ENCODE measurements at regions not wholly inside any gene's neighbourhood (a gene's known extent, or its start where the extent isn't known, plus 50 kb on each side); places are given as distances from the start of the nearest gene placed in this dataset.
"Not testable (repeated sequence)": the region's sequence is repeated elsewhere in the genome, so short reads cannot be mapped to it uniquely, and the experiment has no call there.

DNA sequence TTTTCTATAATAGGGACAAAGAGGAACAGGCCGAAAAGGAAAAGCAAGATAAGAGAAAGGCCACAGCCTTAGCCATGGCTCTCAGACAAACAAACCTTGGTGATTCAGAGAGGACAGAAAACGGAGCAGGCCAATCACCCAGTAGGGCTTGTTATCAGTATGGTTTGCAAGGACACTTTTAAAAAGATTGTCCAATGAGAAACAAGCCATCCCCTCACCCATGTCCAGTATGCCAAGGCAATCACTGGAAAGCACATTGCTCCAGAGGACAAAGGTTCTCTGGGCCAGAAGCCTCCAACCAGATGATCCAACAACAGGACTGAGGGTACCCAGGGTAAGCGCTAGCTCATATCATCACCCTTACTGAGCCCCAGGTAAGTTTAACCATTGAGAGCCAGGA is 243.8 kb upstream of the BTG1 start:
- no peak for FAIRE-seq

DNA sequence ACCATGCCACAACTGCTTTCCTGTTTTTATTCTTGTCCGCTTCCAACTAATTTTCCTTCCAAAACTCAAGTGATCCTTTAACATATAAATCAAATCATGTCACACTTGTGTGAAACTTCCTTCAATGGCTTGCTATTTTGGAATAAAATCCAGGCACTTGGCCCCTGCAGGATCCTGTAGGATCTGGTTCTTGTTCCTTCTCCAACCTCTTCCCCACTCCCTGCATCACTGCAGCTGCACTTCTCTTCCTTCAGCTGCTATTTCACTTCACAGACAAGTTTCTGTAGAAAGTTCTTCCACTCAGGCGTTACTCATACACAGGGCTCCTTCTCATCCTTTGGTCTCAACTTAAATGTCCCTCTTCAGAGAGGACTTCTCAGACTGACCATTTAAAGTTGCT is 239.7 kb upstream of the BTG1 start:
- FAIRE-seq: no peak

DNA sequence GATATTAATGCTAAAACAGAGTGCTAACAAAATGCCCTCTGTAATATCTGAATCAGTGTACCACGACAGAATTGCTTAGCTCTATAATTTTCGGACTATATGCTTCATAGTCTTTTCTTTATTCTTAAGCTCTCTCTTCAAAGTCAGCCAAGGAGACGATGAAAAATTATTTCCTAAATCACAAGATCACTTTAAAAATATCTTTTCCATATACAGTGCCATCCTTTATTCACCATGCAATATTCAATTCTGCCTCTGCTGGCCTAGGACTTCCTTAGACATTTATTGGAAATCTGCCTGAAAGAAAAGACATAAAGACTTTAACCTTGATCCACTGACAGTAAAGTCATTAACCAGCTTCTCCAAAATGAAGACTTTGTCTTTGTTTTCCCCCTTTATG is 238.9 kb upstream of the BTG1 start:
- FAIRE-seq: no peak

DNA sequence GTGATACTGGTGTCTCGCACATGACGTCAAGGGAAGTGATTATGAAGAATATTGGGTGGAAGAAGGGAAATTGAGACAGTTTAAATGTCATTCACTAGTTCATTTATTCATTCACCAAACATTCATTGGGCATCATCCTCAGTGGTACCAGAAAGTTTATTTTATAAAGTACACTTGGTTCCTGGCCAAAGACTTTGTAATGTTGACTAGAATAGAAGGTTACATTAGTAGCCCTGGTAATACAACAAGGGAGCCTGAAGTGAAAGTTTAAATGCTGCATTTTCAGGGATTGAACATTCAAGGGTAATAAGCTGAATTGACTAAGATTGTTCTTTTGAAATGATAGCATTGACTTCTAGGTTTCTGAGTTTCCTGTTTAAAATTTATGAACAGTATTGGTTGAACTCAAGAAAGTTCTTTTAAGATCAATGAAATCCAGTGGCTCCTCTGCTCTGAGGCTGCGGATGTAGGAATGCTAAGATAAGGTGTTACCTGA is 236.8 kb upstream of the BTG1 start:
- FAIRE-seq: no peak

DNA sequence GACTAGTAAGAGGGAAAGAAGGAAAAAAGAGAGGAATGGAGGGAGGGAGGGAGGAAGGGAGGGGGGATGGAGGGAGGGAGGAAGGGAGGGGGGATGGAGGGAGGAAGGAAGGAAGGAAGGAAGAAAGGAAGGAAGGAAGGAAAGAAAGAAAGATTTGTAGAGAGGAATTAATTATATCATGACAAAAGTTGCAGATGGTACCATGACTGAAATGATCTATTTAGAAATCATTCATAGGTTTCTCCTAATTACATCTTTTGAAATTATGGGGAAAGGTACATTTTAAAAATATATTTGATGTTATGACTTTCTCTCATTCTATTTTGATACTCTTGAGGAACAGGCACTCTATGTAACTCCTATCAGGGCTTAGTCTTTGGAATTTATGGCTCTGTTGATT is 236.2 kb upstream of the BTG1 start:
- no peak for FAIRE-seq

DNA sequence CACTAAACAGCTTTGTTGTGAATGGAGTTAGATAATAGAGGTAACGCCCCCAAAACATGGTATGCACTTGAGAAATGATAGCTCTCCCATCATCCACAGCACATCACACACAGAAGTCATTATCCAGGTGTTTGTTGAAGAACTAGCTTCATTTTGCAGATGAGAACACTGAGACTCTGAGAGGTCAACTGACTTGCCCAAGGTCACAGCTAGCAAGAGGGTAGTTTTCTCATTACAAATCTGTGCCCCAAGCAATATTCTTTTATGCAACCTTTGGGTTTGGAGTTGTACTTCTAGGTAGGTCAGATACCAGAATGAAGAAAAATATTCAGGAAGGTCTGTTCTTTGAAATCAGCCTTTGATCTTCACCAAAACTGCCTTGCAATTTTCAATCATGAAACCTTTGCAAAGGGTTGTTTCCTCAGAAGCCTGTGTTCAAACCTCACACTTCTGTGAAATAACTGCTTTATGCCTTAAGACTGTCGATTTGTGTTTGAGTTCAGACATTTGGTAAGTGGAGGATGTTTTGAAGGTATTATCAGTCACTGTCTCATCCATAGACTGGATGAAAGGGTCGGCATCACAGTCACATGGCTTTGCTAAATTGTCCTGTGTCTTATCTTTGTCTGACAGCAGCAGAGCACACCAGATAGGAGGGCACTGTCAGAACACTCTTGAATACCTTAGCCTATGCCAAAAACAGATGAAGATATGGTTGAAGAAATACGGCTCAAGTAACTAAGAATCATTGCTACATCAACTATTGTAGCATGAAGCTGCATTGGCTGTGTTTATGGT is 233.2 kb upstream of the BTG1 start:
- no peak for FAIRE-seq

DNA sequence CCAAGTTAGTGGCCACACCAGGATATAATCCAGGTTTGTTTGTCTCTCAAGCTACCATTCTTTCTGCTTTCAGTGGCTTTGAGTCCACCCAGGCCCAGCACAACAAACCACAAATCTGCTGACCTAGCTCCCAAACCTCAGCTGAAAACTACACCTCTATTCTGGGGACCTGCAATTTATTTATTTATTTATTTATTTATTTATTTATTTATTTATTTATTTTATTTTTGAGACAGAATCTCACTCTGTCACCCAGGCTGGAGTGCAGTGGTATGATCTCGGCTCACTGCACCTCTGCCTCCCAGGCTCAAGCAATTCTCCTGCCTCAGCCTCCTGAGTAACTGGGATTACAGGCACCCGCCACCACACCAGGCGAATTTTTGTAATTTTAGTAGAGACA is 229.9 kb upstream of the BTG1 start:
- not testable (repeated sequence) for FAIRE-seq

DNA sequence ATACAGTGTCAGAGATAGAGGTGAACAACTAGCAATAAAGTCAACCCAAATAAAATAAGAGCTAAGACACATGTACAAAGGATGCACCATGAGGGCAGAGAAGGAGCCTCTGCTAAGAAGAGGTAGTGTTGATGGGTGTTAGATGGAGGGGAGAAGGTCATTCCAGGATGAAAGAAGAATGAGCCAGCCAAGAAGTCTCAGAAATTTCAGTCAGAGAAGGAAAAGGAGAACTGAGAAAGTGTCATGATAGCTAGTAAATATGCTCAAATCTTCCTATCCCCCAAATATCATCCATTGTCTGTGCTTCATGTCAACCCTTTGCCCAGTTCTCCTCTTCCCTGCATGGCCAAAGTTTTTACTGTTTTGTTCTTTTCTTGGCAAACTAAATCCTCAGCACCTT is 225.2 kb upstream of the BTG1 start:
- no peak for FAIRE-seq

DNA sequence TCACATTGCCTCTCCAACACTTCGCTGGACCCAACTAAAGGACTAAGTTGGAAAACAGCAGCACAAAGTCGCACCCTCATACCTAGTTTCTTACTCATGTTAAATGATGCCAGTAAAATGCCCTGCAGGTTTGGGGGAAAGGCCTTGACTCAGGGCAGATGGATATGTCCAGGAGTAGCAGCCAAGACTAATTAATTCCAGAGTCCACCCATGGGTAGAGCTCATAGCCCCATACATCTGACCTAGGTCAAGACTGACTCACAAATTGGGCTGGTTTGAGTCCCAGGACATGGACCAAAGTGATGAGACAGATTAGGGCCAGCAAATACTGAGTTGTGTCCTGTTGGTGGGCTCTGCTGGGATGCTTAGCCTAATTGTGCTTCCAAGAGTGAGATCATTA is 224.0 kb upstream of the BTG1 start:
- FAIRE-seq: no peak

DNA sequence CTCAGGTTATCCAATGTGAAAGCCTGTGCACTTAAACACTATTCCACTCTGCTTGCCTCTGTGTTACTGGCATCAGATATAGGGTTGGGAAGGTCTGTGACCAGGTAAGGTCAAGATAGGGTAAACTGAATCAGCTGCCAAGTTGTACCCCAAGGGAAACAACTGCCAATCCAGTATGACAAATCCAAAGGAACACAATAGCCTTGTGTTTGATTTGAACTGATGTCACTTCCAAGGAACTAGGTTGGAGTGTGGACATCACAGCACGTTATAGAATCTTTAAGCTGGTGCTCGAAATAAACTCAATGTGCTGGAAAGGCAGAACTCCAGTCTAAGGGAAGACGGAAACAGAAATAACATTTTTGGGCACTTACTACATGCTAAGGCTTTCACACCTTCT is 223.4 kb upstream of the BTG1 start:
- FAIRE-seq: no peak

DNA sequence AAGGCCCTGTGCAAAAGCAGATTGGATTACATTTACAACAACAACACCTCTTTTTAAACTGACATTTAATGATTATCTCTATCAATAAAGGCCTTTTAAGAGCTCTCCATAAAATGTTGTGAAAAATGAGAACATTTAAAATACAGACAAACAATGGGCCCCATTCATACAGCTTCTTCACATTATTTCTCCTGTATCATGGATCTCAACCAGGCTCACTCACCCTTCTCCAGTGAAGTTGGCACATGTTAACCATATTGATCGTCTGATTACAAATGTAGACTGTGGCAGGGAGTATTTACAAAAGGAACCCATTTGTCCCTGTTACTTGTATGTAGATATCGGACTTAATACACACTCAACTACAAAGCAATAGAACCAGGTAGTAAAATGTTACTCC is 220.2 kb upstream of the BTG1 start:
- FAIRE-seq: no peak

DNA sequence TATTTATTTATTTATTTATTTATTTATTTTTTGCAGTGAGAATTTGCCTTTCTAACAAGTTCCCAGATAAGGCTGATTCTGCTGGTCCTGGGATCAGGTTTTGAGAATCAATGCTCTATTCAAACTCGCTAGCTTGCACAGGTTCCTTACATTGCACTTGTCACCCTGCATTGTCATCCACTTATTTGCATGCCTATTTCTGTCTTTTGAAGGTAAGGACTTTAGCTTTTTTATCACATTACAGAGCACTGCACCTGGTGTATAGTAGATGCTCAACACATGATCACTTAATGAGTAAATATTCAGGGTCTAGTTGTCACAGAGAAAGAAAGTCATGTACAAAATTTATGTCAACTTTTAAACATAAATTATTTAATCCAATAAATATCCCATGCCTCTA is 219.7 kb upstream of the BTG1 start:
- FAIRE-seq: peak; percentile 13

DNA sequence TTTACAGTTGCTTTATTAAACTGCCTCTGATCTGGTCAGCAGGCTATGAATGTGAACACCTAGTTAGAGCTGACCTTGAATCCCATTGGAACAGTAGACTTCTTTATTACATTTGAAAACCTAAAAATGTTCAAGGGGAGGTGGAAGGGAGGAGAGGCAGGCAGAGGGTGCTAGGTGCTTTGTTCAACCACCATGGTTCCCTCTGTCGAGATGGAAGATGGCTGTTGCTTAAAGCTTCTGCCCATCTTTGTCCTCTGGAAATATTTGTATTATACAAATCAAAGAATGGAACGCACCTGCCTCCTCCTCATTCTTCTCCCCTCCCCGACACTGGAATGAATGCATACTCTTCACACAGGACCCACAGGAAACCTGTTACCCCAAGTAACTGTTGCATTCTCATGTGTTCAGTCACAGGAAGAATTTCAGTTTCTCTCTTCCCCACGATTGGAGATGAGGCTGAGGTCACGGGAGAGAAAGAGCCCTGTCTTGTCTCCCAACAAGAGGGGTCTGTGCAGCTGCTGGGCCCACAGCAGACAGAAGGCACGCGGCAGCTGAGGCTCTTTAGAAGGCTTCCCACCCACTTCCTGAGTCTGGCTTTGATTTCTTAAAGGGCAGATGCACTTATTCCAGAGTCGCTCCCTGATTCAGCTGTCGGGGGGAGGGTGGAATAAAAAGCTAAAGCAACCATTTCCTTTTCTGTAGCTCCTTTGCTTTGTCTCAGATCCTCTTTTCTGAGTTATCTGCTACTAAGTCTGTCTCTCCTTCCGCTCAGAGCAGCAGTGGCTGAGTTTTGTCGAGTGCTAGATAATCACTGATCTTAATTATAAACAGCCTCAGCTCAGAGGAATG is 217.9 kb upstream of the BTG1 start:
- FAIRE-seq: no peak

DNA sequence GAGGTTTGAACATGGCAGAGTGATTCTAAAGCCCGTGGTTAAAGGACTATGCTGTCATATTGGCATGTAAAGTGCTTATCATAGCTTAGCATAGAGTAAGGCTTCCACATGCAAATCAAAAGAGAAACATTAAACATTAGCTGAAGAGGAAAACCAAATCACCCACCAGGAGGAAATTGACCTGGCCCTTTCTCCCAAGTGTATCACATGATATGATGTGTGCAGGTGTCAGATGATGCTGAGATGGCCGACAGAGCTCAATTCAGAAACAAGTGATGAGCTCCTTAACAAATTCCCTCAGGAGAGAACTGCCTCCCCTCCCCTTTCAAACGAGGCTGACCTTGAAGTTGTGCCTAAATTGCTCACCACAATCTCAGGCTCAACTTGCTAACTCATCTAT is 217.1 kb upstream of the BTG1 start:
- no peak for FAIRE-seq

DNA sequence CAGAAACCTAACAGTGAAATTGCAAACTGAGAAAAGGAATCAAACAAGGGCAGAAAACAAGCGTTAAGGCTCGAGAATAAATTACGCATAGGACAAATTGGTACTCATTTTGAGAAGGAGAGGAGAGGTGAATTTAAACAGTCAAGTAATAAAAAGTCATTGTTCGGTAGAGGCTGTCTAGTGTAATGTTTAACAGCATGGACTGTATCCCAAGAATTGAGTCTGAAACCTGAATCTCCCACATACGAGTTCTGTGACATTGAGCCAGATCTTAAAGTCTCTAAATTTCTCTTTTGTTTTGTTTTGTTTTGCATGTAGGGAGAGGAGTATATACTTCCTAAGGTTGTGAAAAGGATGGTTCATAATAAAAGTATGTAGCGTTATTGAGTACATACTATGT is 216.5 kb upstream of the BTG1 start:
- no peak for FAIRE-seq

DNA sequence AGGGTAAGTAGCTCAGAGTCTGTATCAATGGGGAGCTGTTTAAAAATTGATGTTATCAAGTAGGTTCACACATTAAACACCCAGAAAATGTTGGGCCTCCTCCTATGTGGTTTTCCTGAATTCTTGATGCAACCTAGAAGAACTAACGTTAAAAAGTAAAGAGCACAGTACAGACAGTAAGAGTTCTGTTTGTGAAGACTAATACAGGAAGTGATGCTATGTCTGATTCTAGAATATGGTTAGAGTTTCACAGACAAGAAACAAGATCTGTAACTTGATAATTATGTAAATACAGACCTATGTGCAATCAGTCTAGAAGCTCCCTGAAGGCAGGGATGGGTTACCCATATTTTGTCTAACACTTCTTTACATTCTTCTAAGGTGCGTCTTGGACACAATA is 214.9 kb upstream of the BTG1 start:
- FAIRE-seq: no peak

DNA sequence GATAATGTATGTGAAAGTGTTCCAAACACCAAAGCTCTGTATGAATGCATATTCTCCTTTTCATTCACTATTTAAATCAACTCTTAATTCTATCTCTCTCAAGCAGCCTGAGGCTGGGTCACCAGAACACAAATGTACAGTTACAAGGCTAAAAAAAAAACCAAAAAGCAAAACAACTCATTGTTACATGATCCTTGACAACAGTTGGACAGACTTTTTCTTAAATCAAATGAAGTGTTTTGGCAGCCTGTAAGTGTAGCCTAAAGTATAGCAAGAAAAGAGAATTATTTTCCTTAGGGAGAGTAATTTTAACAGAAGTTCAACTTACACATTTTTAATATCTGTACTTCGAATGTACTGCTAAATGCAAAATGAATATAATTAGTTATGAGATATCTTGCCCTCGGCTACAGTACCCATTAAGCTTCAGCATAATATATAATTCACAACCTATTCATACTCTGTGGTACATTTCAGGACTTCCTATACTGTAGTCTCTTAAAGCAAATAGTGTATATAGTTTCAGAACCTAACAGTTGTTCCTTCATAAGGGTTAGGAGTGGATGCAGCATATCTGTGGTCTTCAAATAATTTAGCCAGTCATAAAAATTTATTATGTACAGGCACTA is 214.0 kb upstream of the BTG1 start:
- FAIRE-seq: no peak

DNA sequence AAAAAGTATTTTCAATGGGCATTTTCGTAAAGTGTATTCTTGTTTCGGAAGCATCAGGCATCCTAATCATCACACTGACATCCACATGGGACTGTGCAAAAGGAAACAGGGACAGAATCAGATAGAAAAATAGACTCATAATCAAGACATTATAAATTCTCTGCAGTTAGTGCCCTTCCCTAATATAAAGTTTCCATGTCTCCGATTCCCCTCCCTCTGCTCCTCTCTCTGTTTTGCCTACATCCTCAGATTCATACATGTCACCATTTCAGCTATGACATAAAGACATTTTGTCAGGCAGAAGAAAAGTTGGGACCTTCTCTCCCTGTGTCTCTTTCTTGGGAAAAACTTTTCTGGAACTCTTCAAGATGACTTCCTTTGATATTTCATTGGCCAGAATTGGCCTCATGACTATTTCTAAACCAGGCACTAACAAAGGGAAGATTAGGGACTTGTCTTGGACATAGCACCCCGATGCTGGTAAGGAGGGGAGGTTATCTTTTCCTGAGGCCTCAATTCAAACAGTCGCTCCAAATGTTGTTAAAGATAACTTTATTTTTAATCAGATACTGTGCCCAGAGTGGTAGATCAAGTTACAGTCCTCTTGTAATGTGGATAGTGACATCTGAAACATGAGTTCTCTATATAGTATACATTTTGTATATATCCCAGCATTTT is 212.1 kb upstream of the BTG1 start:
- FAIRE-seq: no peak

DNA sequence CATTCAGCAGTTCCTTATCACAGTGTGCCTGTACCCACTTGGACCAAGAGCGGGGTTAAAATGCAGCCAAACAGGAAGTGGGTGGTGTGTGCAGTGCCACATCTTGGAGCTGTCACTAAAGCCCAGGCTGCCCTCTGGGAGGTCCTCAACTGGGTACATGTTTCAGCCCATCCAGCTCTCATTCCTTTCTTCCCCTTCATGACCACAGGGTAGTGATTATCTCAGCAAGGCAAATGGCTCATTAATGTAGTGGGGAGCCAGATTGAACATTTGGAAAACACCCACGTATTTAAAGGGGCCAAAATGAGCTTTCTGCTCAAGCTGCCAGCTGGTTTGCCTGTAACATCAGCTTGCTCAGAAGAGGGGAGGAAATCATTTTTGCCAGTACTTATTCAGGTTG is 210.8 kb upstream of the BTG1 start:
- FAIRE-seq: no peak

DNA sequence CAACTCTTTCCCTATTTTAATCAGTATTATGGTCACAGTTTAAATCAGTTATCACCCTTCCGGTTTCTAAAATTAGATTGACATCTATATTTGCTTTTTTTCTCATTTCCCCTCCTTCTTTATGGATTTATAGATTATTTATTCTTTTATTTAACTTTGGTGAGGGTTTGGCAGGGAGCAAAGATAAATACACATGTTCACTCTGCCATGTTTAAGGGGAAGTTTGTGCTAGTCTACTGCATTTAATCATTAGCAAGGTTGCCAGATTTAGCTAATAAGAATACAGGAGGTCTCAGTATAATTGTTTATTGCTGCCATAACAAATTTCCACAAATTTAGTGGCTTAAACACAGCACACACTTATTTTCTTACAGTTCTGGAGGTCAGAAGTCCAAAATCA is 204.0 kb upstream of the BTG1 start:
- FAIRE-seq: no peak

DNA sequence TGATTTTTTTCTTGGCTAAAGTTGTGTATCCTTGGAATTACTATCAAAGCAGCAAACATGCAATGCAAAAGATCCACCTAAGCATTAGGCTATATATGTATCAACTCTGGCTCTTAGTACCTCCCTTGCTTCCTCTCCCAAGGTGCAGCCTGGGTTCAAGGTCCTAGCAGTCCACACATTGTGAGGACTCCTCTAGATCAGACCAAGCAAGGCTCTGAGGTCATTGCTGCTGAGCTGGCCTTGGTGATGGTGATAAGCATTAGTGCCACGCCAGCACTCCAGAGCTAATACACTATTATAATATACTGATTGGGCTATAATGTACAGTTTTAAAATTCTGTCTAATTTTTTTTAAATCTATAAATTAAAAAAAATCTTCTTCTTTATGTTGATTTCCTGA is 196.9 kb upstream of the BTG1 start:
- FAIRE-seq: peak; percentile 30

DNA sequence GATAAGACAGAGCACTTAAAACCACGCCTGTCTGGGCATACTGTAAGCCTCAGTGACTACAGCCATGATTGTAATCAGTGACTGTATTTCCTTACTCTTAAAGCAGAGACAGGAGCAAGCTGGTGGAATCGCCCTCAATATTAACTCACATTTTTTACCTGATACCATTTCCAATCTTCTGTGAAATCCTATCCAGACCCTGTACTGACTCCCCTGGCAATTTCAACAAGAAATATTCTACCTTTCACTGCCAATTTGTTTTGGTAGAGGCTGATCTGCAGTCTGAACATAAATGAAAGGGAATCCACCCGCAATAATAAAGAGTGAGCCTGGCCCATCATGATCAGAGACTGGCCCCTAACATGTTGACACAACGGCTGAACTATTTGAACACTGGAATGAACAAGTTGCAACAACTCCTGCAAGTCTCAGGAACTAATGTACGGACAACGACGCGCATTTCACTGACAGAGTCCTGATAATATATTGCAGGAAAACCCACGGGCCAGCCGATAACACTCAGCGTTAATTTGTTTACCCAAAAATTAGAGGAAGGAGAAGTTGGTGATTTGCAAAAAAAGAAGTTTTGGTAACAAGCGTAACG is 195.5 kb upstream of the BTG1 start:
- FAIRE-seq: no peak

All from islet of Langerhans (tissue), 1 donor.